ENCODE measurements at regions not wholly inside any gene's neighbourhood (a gene's known extent, or its start where the extent isn't known, plus 50 kb on each side); places are given as distances from the start of the nearest gene placed in this dataset.

- Mint-ChIP-seq H3K4me3 (ENCODE audit: unreplicated experiment) (no peak overlapping the region), H3K4me1 (ENCODE audit: low read depth, unreplicated experiment) (no peaks in the 10 kb centered on the region), H3K27me3 (ENCODE audit: insufficient read depth, unreplicated experiment) (peaks cover 7% of the 10 kb centered on the region), H3K36me3 (ENCODE audit: insufficient read depth, unreplicated experiment) (no peaks in the 10 kb centered on the region), H3K27ac (ENCODE audit: unreplicated experiment) (no peak overlapping the region), H3K9me3 (ENCODE audit: unreplicated experiment) (no peaks in the 10 kb centered on the region)
- no peak overlapping the region for H3K4me3 ChIP-seq (ENCODE audit: low read depth, low read length)
- no TSS peak for BruUV-seq (replicated peaks)
- no peak for DNase-seq
- ChIA-PET CTCF (no interaction called here), POLR2A (no interaction called here)
- no peak for TF ChIP-seq CTCF (IDR thresholded peaks at IDR 0.05; ENCODE audit: insufficient read depth in 1 of 2, low read depth in 1 of 2, low read length in 1 of 2, severe bottlenecking in 1 of 2, unreplicated experiment in 1 of 2)
- H3K4me1 ChIP-seq = no peaks in the 10 kb centered on the region
- H3K9me3 ChIP-seq = no peaks in the 10 kb centered on the region
- H3K27me3 ChIP-seq (replicated peaks; ENCODE audit: control insufficient read depth, insufficient read depth, low read length) = no peaks in the 10 kb centered on the region
- H3K36me3 ChIP-seq (ENCODE audit: control insufficient read depth, insufficient read depth, low read length) = no peaks in the 10 kb centered on the region
- intact Hi-C loops (cut with micrococcal nuclease; ENCODE audit: unreplicated experiment) = no loop called here
Observed at GRCh38 chr5:4804691-4805360, 335.3 kb upstream of the ADAMTS16 start.

- Histone ChIP-seq H3K27me3 (replicated peaks; ENCODE audit: control insufficient read depth, insufficient read depth, low read length) (no peaks in the 10 kb centered on the region), H3K4me3 (ENCODE audit: low read depth, low read length) (no peak overlapping the region), H3K9me3 (no peaks in the 10 kb centered on the region), H3K36me3 (ENCODE audit: control insufficient read depth, insufficient read depth, low read length) (no peaks in the 10 kb centered on the region), H3K4me1 (no peaks in the 10 kb centered on the region)
- ChIA-PET POLR2A (no interaction called here), CTCF (no interaction called here)
- no peaks in the 10 kb centered on the region for H3K9me3 Mint-ChIP-seq (ENCODE audit: unreplicated experiment)
- no peaks in the 10 kb centered on the region for H3K4me1 Mint-ChIP-seq (ENCODE audit: low read depth, unreplicated experiment)
- H3K27ac Mint-ChIP-seq (ENCODE audit: unreplicated experiment) = no peak overlapping the region
- H3K27me3 Mint-ChIP-seq (ENCODE audit: insufficient read depth, unreplicated experiment) = peaks cover 4% of the 10 kb centered on the region
- no TSS peak for BruUV-seq (replicated peaks)
- H3K36me3 Mint-ChIP-seq (ENCODE audit: insufficient read depth, unreplicated experiment) = no peaks in the 10 kb centered on the region
- DNase-seq = no peak
- no peak for TF ChIP-seq CTCF (IDR thresholded peaks at IDR 0.05; ENCODE audit: insufficient read depth in 1 of 2, low read depth in 1 of 2, low read length in 1 of 2, severe bottlenecking in 1 of 2, unreplicated experiment in 1 of 2)
- no peak overlapping the region for H3K4me3 Mint-ChIP-seq (ENCODE audit: unreplicated experiment)
- intact Hi-C loops (cut with micrococcal nuclease; ENCODE audit: unreplicated experiment) = no loop called here
Observed at GRCh38 chr5:4815002-4815401, 325.1 kb upstream of the ADAMTS16 start.

- no peak for TF ChIP-seq CTCF (IDR thresholded peaks at IDR 0.05; ENCODE audit: insufficient read depth in 1 of 2, low read depth in 1 of 2, low read length in 1 of 2, severe bottlenecking in 1 of 2, unreplicated experiment in 1 of 2)
Observed at GRCh38 chr5:4817767-4818166, 322.4 kb upstream of the ADAMTS16 start.

More at GRCh38 chr5:4817767-4818166, 322.4 kb upstream of the ADAMTS16 start:
- no peak for DNase-seq
- Mint-ChIP-seq H3K36me3 (ENCODE audit: insufficient read depth, unreplicated experiment) (no peaks in the 10 kb centered on the region), H3K4me1 (ENCODE audit: low read depth, unreplicated experiment) (no peaks in the 10 kb centered on the region), H3K27me3 (ENCODE audit: insufficient read depth, unreplicated experiment) (peaks cover 4% of the 10 kb centered on the region), H3K27ac (ENCODE audit: unreplicated experiment) (no peak overlapping the region), H3K9me3 (ENCODE audit: unreplicated experiment) (no peaks in the 10 kb centered on the region), H3K4me3 (ENCODE audit: unreplicated experiment) (no peak overlapping the region)
- intact Hi-C loops (cut with micrococcal nuclease; ENCODE audit: unreplicated experiment) = no loop called here
- Histone ChIP-seq H3K4me3 (ENCODE audit: low read depth, low read length) (no peak overlapping the region), H3K4me1 (no peaks in the 10 kb centered on the region), H3K27me3 (replicated peaks; ENCODE audit: control insufficient read depth, insufficient read depth, low read length) (no peaks in the 10 kb centered on the region), H3K9me3 (no peaks in the 10 kb centered on the region), H3K36me3 (ENCODE audit: control insufficient read depth, insufficient read depth, low read length) (no peaks in the 10 kb centered on the region)
- no TSS peak for BruUV-seq (replicated peaks)
- ChIA-PET POLR2A (no interaction called here), CTCF (no interaction called here)

Measured in Caco-2 (cell line).